Cardiac muscle cell (in vitro differentiated cells and primary cell): ENCODE measurements at regions not wholly inside any gene's neighbourhood (a gene's known extent, or its start where the extent isn't known, plus 50 kb on each side); places are given as distances from the start of the nearest gene placed in this dataset.
A peak's percentile ranks its signal among the peaks of the same experiment; 100 is the strongest.

Source experiments
- DNase-seq, 2 donors: peaks; one replicate each; pipeline versions ENCODE4 v3.0.0 to v3.0.0-alpha.2; 2010 to 2017; ENCODE audit warnings: low read depth in 1 of 2, low spot score in 1 of 2
- H3K27ac ChIP-seq: fragments of 200-600 bp; sonication (generic); 2 replicates; pipeline ENCODE4 v1.5.1; 2016
- H3K27me3 ChIP-seq: fragments of 200-600 bp; sonication (generic); 2 replicates; pipeline ENCODE4 v1.6.0; 2016; ENCODE audit warnings: control low read depth
- H3K36me3 ChIP-seq: fragments of 200-600 bp; sonication (generic); 2 replicates; pipeline ENCODE4 v1.5.1; 2016; ENCODE audit warnings: control low read depth
- H3K4me1 ChIP-seq: fragments of 200-600 bp; sonication (generic); 2 replicates; pipeline ENCODE4 v1.8.1; 2017; ENCODE audit warnings: low read depth, mild to moderate bottlenecking, mixed run types
- H3K4me3 ChIP-seq: fragments of 200-600 bp; sonication (generic); 2 replicates; pipeline ENCODE4 v1.5.1; 2016; ENCODE audit warnings: mild to moderate bottlenecking
- H3K9me3 ChIP-seq: fragments of 200-600 bp; sonication (generic); 2 replicates; pipeline ENCODE4 v1.5.1; 2017; ENCODE audit warnings: low read depth, mild to moderate bottlenecking, control low read depth
- TF ChIP-seq, protein P1 (sequence below): IDR thresholded peaks from 2 replicates; pipeline ENCODE4 v1.5.1; 2012; ENCODE audit warnings: low read depth, mild to moderate bottlenecking, low read length

DNA sequence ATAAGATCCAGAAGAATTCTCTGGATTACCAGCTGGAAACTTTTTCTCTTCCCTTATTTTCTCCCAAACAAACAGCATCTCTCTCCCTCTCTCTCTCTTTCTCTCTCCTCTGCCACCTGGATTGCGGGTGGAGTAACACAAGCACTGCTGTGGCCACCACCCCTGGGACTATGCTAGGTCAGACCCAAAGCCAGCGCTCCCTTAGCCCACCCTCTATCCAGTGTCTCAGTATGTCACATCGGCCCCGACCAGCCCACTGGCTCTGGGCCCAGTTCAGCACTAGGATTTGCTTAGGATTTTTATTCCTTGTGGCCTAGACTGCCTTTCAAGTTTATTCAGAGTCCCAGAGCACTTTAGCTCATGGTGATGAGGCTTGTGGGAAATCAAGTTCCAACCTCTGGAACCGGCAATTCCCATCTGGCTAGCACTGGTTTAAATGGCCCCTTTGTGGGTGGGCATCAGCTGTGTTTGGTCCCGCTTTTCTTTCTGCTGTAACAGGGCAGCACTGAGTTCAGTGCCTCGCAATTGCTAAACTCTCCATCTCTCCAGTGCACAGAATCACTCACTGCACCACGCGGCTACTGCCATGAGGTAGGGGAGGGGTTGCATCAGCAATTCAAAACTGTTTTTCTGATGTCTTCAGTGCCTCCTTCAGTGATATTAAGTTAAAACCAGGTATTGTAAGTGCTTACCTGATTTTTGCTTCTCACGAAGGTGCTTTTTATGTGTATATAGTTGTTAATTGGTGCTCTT, 1623.1 kb downstream of the SLITRK5 start:
- Histone ChIP-seq H3K4me1 (no peaks in the 10 kb centered on the region), H3K27me3 (no peaks in the 10 kb centered on the region), H3K4me3 (no peak overlapping the region), H3K36me3 (no peaks in the 10 kb centered on the region), H3K9me3 (no peaks in the 10 kb centered on the region), H3K27ac (no peak overlapping the region)
- no peak for DNase-seq
- TF ChIP-seq, protein P1, sequence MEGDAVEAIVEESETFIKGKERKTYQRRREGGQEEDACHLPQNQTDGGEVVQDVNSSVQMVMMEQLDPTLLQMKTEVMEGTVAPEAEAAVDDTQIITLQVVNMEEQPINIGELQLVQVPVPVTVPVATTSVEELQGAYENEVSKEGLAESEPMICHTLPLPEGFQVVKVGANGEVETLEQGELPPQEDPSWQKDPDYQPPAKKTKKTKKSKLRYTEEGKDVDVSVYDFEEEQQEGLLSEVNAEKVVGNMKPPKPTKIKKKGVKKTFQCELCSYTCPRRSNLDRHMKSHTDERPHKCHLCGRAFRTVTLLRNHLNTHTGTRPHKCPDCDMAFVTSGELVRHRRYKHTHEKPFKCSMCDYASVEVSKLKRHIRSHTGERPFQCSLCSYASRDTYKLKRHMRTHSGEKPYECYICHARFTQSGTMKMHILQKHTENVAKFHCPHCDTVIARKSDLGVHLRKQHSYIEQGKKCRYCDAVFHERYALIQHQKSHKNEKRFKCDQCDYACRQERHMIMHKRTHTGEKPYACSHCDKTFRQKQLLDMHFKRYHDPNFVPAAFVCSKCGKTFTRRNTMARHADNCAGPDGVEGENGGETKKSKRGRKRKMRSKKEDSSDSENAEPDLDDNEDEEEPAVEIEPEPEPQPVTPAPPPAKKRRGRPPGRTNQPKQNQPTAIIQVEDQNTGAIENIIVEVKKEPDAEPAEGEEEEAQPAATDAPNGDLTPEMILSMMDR: no peak

DNA sequence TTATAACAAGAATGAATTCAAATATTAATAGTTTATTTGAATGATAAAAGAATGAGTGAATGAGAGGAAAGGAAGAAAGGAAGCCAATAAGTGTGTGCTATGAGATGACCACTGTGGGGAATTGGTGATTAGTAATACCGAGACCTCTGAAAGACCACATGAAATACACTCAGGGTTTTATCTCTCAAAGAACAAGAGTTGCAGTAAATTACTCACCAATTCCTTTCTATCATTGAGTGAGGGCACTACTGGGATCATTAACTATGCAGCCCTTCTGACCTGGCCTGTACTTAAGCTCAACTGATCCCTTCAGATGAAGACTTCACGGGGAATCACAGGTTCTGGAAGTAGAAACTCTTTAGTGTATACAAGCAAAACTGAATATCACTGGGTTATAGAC, 1636.1 kb downstream of the SLITRK5 start:
- H3K4me1 ChIP-seq: no peaks in the 10 kb centered on the region
- TF ChIP-seq, protein P1: no peak
- no peak overlapping the region for H3K4me3 ChIP-seq
- no peaks in the 10 kb centered on the region for H3K9me3 ChIP-seq
- no peaks in the 10 kb centered on the region for H3K36me3 ChIP-seq
- H3K27me3 ChIP-seq: no peaks in the 10 kb centered on the region
- DNase-seq: no peak
- no peak overlapping the region for H3K27ac ChIP-seq

DNA sequence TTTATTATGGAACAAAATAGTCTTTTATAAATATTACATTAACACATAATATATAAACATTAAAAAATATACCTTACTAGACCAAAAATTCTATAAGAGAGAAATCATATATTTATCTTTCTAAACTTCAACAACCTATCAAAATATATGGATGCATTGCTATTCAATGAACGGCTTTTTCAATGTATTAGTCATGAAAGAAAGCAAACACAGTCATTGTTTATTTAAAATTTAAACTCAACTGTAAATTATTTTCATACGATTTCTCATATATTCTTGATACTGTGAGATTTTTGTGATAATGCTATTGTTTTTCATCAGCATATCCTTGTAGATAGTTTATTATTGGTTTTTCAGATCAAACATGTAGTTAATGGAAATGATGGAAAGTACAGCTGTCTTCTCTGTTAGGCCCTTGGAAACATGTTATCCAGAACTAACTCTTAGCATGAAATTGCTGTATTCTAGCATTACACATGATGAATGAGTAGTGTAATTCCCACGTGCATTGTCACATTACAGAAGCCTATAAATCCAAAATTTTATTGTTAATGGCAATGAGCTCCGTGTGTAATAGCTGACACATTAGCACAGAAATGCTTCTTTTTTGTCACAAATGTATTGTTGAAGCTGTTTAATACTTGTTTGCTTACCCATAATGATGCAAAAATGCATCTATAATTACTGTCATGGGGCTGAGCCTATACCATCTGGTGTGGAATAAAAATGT, 1639.9 kb downstream of the SLITRK5 start:
- DNase-seq: no peak
- Histone ChIP-seq H3K27me3 (no peaks in the 10 kb centered on the region), H3K4me1 (no peaks in the 10 kb centered on the region), H3K4me3 (no peak overlapping the region), H3K9me3 (no peaks in the 10 kb centered on the region), H3K36me3 (no peaks in the 10 kb centered on the region), H3K27ac (no peak overlapping the region)
- TF ChIP-seq, protein P1: no peak

- peak in 1 of 2 donors; percentile 11 for DNase-seq
- H3K4me1 ChIP-seq: no peaks in the 10 kb centered on the region
- no peaks in the 10 kb centered on the region for H3K9me3 ChIP-seq
- no peak overlapping the region for H3K27ac ChIP-seq
- H3K27me3 ChIP-seq: no peaks in the 10 kb centered on the region
- no peaks in the 10 kb centered on the region for H3K36me3 ChIP-seq
- no peak overlapping the region for H3K4me3 ChIP-seq
- TF ChIP-seq, protein P1: no peak
These were observed 1644.1 kb downstream of the SLITRK5 start for GRCh38 chr13:89315287-89315686.

DNA sequence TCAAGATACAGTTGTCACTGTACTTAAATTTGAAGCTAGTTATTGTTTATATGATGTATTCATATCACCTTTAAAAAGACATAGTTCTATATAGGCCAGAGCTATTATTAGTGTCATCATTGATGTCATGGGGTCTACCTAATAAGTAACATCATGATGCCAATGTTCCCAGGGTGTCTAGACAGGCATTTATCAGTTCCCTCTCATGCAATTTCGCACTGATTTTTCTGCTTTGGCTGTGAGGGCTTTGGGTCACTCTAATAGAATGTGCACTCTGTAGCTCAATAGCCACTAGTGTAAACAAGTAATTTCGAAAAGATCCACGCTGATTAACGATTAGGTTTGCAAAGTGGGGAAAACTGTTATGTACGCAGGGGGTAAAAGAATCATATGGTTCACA, 1651.3 kb downstream of the SLITRK5 start:
- no peaks in the 10 kb centered on the region for H3K36me3 ChIP-seq
- no peaks in the 10 kb centered on the region for H3K4me1 ChIP-seq
- H3K9me3 ChIP-seq: no peaks in the 10 kb centered on the region
- no peaks in the 10 kb centered on the region for H3K27me3 ChIP-seq
- TF ChIP-seq, protein P1: no peak
- DNase-seq: no peak
- no peak overlapping the region for H3K27ac ChIP-seq
- H3K4me3 ChIP-seq: no peak overlapping the region
